HCT116 (cell line): ENCODE measurements at regions not wholly inside any gene's neighbourhood (a gene's known extent, or its start where the extent isn't known, plus 50 kb on each side); places are given as distances from the start of the nearest gene placed in this dataset.

Source experiments
- ATAC-seq: fragments of 200-7000 bp; cut with Tn5 transposase; 2 replicates; pipeline ENCODE4 v1.9.1; 2020; ENCODE audit warnings: mild to moderate bottlenecking, moderate library complexity
- BruUV-seq: library from RNA; stranded (reverse); fragments of 400-500 nt; replicated peaks from 2 replicates; lab custom pipeline; 2021; lab: Mats Ljungman, UMichigan
- CTCF ChIA-PET: fragments of 300-600 bp; sonication (Branson Sonifier 250); formaldehyde crosslinking; loops from one replicate; lab custom pipeline; 2021; ENCODE audit warnings: antibody characterized with exemption; lab: Charles Lee
- POLR2A ChIA-PET: fragments of 300-600, 350-600 bp; sonication (Branson Sonifier 250); formaldehyde crosslinking; loops from one replicate; lab custom pipeline; 2021; ENCODE audit warnings: antibody characterized with exemption; lab: Charles Lee
- RAD21 ChIA-PET, 2 experiments: fragments of 300-600 bp; sonication (Branson Sonifier 250); formaldehyde crosslinking; loops; one replicate each; lab custom pipeline; 2023; ENCODE audit warnings: low total read pairs in 2 of 2; ENCODE audit not compliant: uncharacterized antibody in 2 of 2, unreplicated experiment in 2 of 2, low non-redundant PET in 1 of 2; lab: Charles Lee
- DNase-seq: peaks from one replicate; pipeline ENCODE4 v3.0.0-alpha.2; 2010; ENCODE audit warnings: low read depth, low spot score
- H2AFZ ChIP-seq: fragments of 200-600 bp; shearing (Covaris generic), sonication (generic); 2 replicates; pipeline ENCODE4 v1.6.1; 2017; ENCODE audit warnings: low read depth, mixed run types, mixed read lengths, antibody characterized with exemption, low read length; ENCODE audit not compliant: poor library complexity, severe bottlenecking
- H3K27ac ChIP-seq: 2 replicates; pipeline ENCODE4 v1.5.1; 2012; ENCODE audit warnings: low read depth, low read length
- H3K27me3 ChIP-seq: fragments of 200-600 bp; sonication (generic); 2 replicates; pipeline ENCODE4 v1.6.1; 2016; ENCODE audit warnings: mixed run types, low read length, mixed read lengths; ENCODE audit not compliant: insufficient read depth
- H3K36me3 ChIP-seq, 2 experiments: fragments of 200-500 bp in 1 of 2; fragments of 200-600 bp in 1 of 2; sonication (Bioruptor generic) in 1 of 2; sonication (generic) in 1 of 2; 2 replicates each; pipeline versions ENCODE4 v1.5.1 to v1.6.1; 2014 to 2016; ENCODE audit warnings: low read length in 2 of 2, inconsistent platforms in 1 of 2, mixed read lengths in 1 of 2, mixed run types in 1 of 2; ENCODE audit not compliant: insufficient read depth in 2 of 2, control insufficient read depth in 1 of 2
- H3K4me1 ChIP-seq, 2 experiments: fragments of 200-600 bp in 1 of 2; sonication (generic) in 1 of 2; 2 replicates each; pipeline versions ENCODE4 v1.5.1 to v1.6.1; 2012 to 2017; ENCODE audit warnings: low read length in 2 of 2, inconsistent platforms in 1 of 2, mild to moderate bottlenecking in 1 of 2, mixed read lengths in 1 of 2, mixed run types in 1 of 2, moderate library complexity in 1 of 2; ENCODE audit not compliant: insufficient read depth in 2 of 2, control insufficient read depth in 1 of 2
- H3K4me2 ChIP-seq: fragments of 200-600 bp; sonication (generic); 2 replicates; pipeline ENCODE4 v1.6.1; 2017; ENCODE audit warnings: mixed run types, low read length, mixed read lengths
- H3K4me3 ChIP-seq, 2 experiments: fragments of 200-600 bp in 1 of 2; sonication (generic) in 1 of 2; replicated peaks in 1 of 2; 2 replicates each; pipeline ENCODE4 v1.5.1; 2011 to 2016; ENCODE audit warnings: low read length in 2 of 2, control low read depth in 1 of 2, low read depth in 1 of 2, mild to moderate bottlenecking in 1 of 2, mixed read lengths in 1 of 2, mixed run types in 1 of 2
- H3K79me2 ChIP-seq: fragments of 200-600 bp; sonication (generic); 2 replicates; pipeline ENCODE4 v1.6.1; 2017; ENCODE audit warnings: mild to moderate bottlenecking, mixed run types, low read length, moderate library complexity, mixed read lengths; ENCODE audit not compliant: insufficient read depth
- H3K9ac ChIP-seq: fragments of 200-600 bp; sonication (generic); 2 replicates; pipeline ENCODE4 v1.6.1; 2016; ENCODE audit warnings: low read length, mixed read lengths
- H3K9me2 ChIP-seq: fragments of 200-600 bp; sonication (generic), shearing (Covaris generic); 2 replicates; pipeline ENCODE4 v1.6.1; 2017; ENCODE audit warnings: mixed run types, mild to moderate bottlenecking, moderate library complexity; ENCODE audit not compliant: insufficient read depth
- H3K9me3 ChIP-seq, 2 experiments: fragments of 200-500 bp in 1 of 2; fragments of 200-600 bp in 1 of 2; sonication (Bioruptor generic) in 1 of 2; sonication (generic) in 1 of 2; 2 replicates each; pipeline ENCODE4 v1.6.1; 2014 to 2017; ENCODE audit warnings: low read length in 2 of 2, mixed read lengths in 2 of 2, inconsistent platforms in 1 of 2, low read depth in 1 of 2, mild to moderate bottlenecking in 1 of 2, mixed run types in 1 of 2, moderate library complexity in 1 of 2; ENCODE audit not compliant: control insufficient read depth in 1 of 2, insufficient read depth in 1 of 2
- H4K20me1 ChIP-seq: fragments of 200-600 bp; sonication (generic), shearing (Covaris generic); 2 replicates; pipeline ENCODE4 v1.6.1; 2017; ENCODE audit warnings: mixed run types, mild to moderate bottlenecking, moderate library complexity; ENCODE audit not compliant: insufficient read depth
- CBX3 ChIP-seq: IDR thresholded peaks from 2 replicates; pipeline ENCODE4 v1.6.1; 2012; ENCODE audit warnings: low read depth
- CEBPB ChIP-seq: IDR thresholded peaks from 2 replicates; pipeline ENCODE4 v1.6.1; 2012; ENCODE audit warnings: low read depth
- CTCF ChIP-seq, 3 experiments: fragments of 200-600 bp in 1 of 3; sonication (generic) in 1 of 3; IDR thresholded peaks in 2 of 3; conservative IDR thresholded peaks in 1 of 3; 2 replicates each; pipeline ENCODE4 v1.5.1; 2012 to 2017; ENCODE audit warnings: low read depth in 2 of 3, low read length in 2 of 3, antibody characterized with exemption in 1 of 3, borderline replicate concordance in 1 of 3, control low read depth in 1 of 3, mild to moderate bottlenecking in 1 of 3, mixed read lengths in 1 of 3, mixed run types in 1 of 3, moderate library complexity in 1 of 3; ENCODE audit not compliant: insufficient read depth in 1 of 3
- EGR1 ChIP-seq: IDR thresholded peaks from 2 replicates; pipeline ENCODE4 v1.6.1; 2012; ENCODE audit warnings: low read depth
- ELF1 ChIP-seq: IDR thresholded peaks from 2 replicates; pipeline ENCODE4 v1.6.1; 2012; ENCODE audit warnings: low read depth, borderline replicate concordance
- EZH2phosphoT487 ChIP-seq: fragments of 200-600 bp; IDR thresholded peaks from 2 replicates; pipeline ENCODE4 v1.6.1; 2018; ENCODE audit warnings: antibody characterized with exemption, borderline replicate concordance
- JUND ChIP-seq: IDR thresholded peaks from 2 replicates; pipeline ENCODE4 v1.6.1; 2012
- POLR2A ChIP-seq: IDR thresholded peaks from 2 replicates; pipeline ENCODE4 v1.7.0; 2011; ENCODE audit warnings: borderline replicate concordance; ENCODE audit not compliant: insufficient read depth, insufficient read length; ENCODE audit errors: extremely low read depth
- RAD21 ChIP-seq: IDR thresholded peaks from 2 replicates; pipeline ENCODE4 v1.6.1; 2012; ENCODE audit warnings: low read depth, mild to moderate bottlenecking
- SP1 ChIP-seq: IDR thresholded peaks from 2 replicates; pipeline ENCODE4 v1.6.1; 2012; ENCODE audit warnings: low read depth
- YY1 ChIP-seq: IDR thresholded peaks from 2 replicates; pipeline ENCODE4 v1.6.1; 2011; ENCODE audit warnings: low read length, low read depth, moderate library complexity, mild to moderate bottlenecking; ENCODE audit not compliant: insufficient replicate concordance; ENCODE audit errors: extremely low read depth
- intact Hi-C: fragments of 100-400 bp; cut with micrococcal nuclease; formaldehyde crosslinking; loops from 2 replicates; pipeline ENCODE4 v1.10.0; 2022
- TF ChIP-seq, protein P1 (sequence below): IDR thresholded peaks from 2 replicates; pipeline ENCODE4 v1.6.1; 2012

GRCh38 chr19:28429356-28429755 is 783.6 kb downstream of the UQCRFS1 start:
- Histone ChIP-seq H3K9ac (no peak overlapping the region), H3K27me3 (no peaks in the 10 kb centered on the region), H3K79me2 (no peaks in the 10 kb centered on the region), H3K9me2 (no peaks in the 10 kb centered on the region), H3K4me1 (no peaks in the 10 kb centered on the region), H2AFZ (no peak overlapping the region), H4K20me1 (no peaks in the 10 kb centered on the region), H3K27ac (no peak overlapping the region), H3K9me3 (peaks cover 10 to 18% of the 10 kb centered on the region in 2 experiments; a peak in 2 of 4 replicates), H3K4me2 (no peak overlapping the region), H3K36me3 (no peaks in the 10 kb centered on the region), H3K4me3 (no peak overlapping the region)
- no peak for TF ChIP-seq POLR2A
- TF ChIP-seq SP1, result no peak
- TF ChIP-seq RAD21, result no peak
- TF ChIP-seq ELF1, result no peak
- no peak for TF ChIP-seq EZH2phosphoT487
- no peak for TF ChIP-seq CTCF (IDR thresholded peaks at IDR 0.05 in 2 of 3, conservative IDR thresholded peaks at IDR 0.05 in 1 of 3; ENCODE audit: borderline replicate concordance in 1 of 3, insufficient read depth in 1 of 3, low read depth in 2 of 3, low read length in 2 of 3)
- no peak for TF ChIP-seq YY1
- TF ChIP-seq CEBPB, result no peak
- TF ChIP-seq JUND, result no peak
- TF ChIP-seq CBX3, result no peak
- TF ChIP-seq, protein P1, sequence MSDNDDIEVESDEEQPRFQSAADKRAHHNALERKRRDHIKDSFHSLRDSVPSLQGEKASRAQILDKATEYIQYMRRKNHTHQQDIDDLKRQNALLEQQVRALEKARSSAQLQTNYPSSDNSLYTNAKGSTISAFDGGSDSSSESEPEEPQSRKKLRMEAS, result no peak
- TF ChIP-seq EGR1, result no peak
- DNase-seq (no peak), ATAC-seq (no peak)
- CTCF ChIA-PET, result no interaction called here
- no TSS peak for BruUV-seq
- POLR2A ChIA-PET, result no interaction called here
- intact Hi-C loops, result no loop called here
- RAD21 ChIA-PET, result no interaction called here
